ENCODE measurements at regions not wholly inside any gene's neighbourhood (a gene's known extent, or its start where the extent isn't known, plus 50 kb on each side); places are given as distances from the start of the nearest gene placed in this dataset.

- TF ChIP-seq CTCF (IDR thresholded peaks at IDR 0.05; ENCODE audit: low read depth, low read length, missing control alignments), result no peak
- in situ Hi-C loops (cut with HindIII; ENCODE audit: low sequenced_read_pairs), result no loop called here
- H3K4me3 ChIP-seq (ENCODE audit: low read depth, low read length), result no peak overlapping the region
- no peak for DNase-seq (ENCODE audit: low read depth)
Observed at GRCh38 chr4:180745019-180745418, 1498.2 kb upstream of the TENM3 start.

- peak; percentile 12 for DNase-seq (ENCODE audit: low read depth)
- H3K4me3 ChIP-seq (ENCODE audit: low read depth, low read length), result no peak overlapping the region
- TF ChIP-seq CTCF (IDR thresholded peaks at IDR 0.05; ENCODE audit: low read depth, low read length, missing control alignments), result no peak
- in situ Hi-C loops (cut with HindIII; ENCODE audit: low sequenced_read_pairs), result no loop called here
Observed at GRCh38 chr4:180751009-180751408, 1492.2 kb upstream of the TENM3 start.

GRCh38 chr4:180757927-180758326, 1485.3 kb upstream of the TENM3 start:
- H3K4me3 ChIP-seq (ENCODE audit: low read depth, low read length), result no peak overlapping the region
- no peak for DNase-seq (ENCODE audit: low read depth)
- in situ Hi-C loops (cut with HindIII; ENCODE audit: low sequenced_read_pairs), result no loop called here
- no peak for TF ChIP-seq CTCF (IDR thresholded peaks at IDR 0.05; ENCODE audit: low read depth, low read length, missing control alignments)

GRCh38 chr4:180766045-180766444, 1477.2 kb upstream of the TENM3 start:
- no peak for TF ChIP-seq CTCF (IDR thresholded peaks at IDR 0.05; ENCODE audit: low read depth, low read length, missing control alignments)
- H3K4me3 ChIP-seq (ENCODE audit: low read depth, low read length), result no peak overlapping the region
- DNase-seq (ENCODE audit: low read depth), result no peak
- in situ Hi-C loops (cut with HindIII; ENCODE audit: low sequenced_read_pairs), result no loop called here

- no peak for DNase-seq (ENCODE audit: low read depth)
- H3K4me3 ChIP-seq (ENCODE audit: low read depth, low read length), result no peak overlapping the region
- no peak for TF ChIP-seq CTCF (IDR thresholded peaks at IDR 0.05; ENCODE audit: low read depth, low read length, missing control alignments)
- in situ Hi-C loops (cut with HindIII; ENCODE audit: low sequenced_read_pairs), result no loop called here
Observed at GRCh38 chr4:180766944-180767729, 1476.1 kb upstream of the TENM3 start.

- no peak overlapping the region for H3K4me3 ChIP-seq (ENCODE audit: low read depth, low read length)
- no peak for TF ChIP-seq CTCF (IDR thresholded peaks at IDR 0.05; ENCODE audit: low read depth, low read length, missing control alignments)
- no peak for DNase-seq (ENCODE audit: low read depth)
- in situ Hi-C loops (cut with HindIII; ENCODE audit: low sequenced_read_pairs), result no loop called here
Observed at GRCh38 chr4:180768610-180769009, 1474.6 kb upstream of the TENM3 start.

Measured in astrocyte of the cerebellum (primary cell).